ENCODE measurements at regions not wholly inside any gene's neighbourhood (a gene's known extent, or its start where the extent isn't known, plus 50 kb on each side); places are given as distances from the start of the nearest gene placed in this dataset.
"Not testable (repeated sequence)": the region's sequence is repeated elsewhere in the genome, so short reads cannot be mapped to it uniquely, and the experiment has no call there.

DNA sequence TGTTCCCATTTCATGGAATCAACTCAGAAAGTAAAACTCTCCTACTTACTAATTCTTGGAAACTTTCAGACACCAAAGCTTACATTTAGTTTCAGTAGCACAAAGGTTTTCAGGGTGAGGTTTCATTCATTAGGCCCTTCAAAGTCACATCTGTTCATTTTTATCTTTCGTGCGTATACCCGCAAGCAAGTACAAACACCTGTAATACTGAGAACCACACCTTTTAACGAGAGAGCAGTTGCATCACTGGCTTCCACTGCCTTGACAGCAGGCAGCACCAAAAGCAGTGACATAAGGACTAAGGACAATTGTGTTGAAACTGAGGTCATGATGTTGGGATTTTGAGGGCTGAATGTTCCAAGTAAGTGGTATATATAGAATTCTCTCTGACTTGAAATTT is 60.5 kb downstream of the GOLGA6L22 start:
- not testable (repeated sequence) for H3K27ac ChIP-seq (ENCODE audit: low read length); H3K27me3 ChIP-seq (ENCODE audit: control insufficient read depth, insufficient read depth, low read length); H3K36me3 ChIP-seq (ENCODE audit: control insufficient read depth, low read depth, low read length); H3K4me1 ChIP-seq (ENCODE audit: control insufficient read depth, low read depth, low read length); H3K9me3 ChIP-seq (ENCODE audit: control insufficient read depth, low read depth, low read length); H3K9ac ChIP-seq (ENCODE audit: low read length); H3K4me3 ChIP-seq (ENCODE audit: low read length)

DNA sequence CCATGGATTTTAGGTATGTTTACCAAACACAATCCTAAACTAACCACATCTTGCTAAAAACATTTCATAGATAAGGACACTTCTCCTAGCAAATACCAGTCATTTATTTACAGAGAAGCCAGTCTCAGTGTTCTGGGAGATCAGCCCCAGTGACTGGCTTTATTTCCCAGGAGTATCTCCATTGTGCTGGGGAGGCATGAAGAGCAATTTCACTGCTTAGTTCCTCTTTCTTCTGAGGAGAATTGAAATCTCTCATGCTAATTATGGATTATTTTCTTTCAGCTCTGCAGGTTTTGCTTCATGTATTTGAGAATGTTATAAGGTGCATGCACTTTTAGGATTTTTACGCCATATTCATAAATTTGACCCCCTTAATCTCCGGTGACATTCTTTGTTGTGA is 67.8 kb downstream of the GOLGA6L22 start:
- H3K9ac ChIP-seq (ENCODE audit: low read length); H3K36me3 ChIP-seq (ENCODE audit: control insufficient read depth, low read depth, low read length); H3K9me3 ChIP-seq (ENCODE audit: control insufficient read depth, low read depth, low read length); H3K27ac ChIP-seq (ENCODE audit: low read length); H3K4me3 ChIP-seq (ENCODE audit: low read length); H3K27me3 ChIP-seq (ENCODE audit: control insufficient read depth, insufficient read depth, low read length); H3K4me1 ChIP-seq (ENCODE audit: control insufficient read depth, low read depth, low read length): not testable (repeated sequence)

DNA sequence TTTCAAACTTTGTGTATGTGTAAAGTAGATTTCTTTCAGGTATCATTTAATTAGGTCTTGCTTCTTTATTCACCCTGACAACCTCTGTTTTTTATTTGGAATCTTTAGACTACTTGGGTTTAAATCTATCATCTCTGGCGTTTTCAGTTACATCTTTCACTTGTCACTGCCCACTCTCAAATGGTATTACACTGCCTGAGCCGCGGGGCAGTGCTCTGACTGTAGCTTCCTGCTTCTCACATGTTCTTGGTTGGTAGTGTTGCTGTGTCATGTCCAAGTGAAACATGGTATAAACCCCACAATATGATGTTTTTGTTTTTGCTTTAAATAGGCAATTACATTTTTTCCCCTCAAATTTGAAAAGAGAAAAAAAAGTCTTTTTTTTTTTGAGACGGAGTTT is 68.3 kb downstream of the GOLGA6L22 start:
- not testable (repeated sequence) for H3K4me1 ChIP-seq (ENCODE audit: control insufficient read depth, low read depth, low read length); H3K4me3 ChIP-seq (ENCODE audit: low read length); H3K27ac ChIP-seq (ENCODE audit: low read length); H3K27me3 ChIP-seq (ENCODE audit: control insufficient read depth, insufficient read depth, low read length); H3K9ac ChIP-seq (ENCODE audit: low read length); H3K36me3 ChIP-seq (ENCODE audit: control insufficient read depth, low read depth, low read length); H3K9me3 ChIP-seq (ENCODE audit: control insufficient read depth, low read depth, low read length)

DNA sequence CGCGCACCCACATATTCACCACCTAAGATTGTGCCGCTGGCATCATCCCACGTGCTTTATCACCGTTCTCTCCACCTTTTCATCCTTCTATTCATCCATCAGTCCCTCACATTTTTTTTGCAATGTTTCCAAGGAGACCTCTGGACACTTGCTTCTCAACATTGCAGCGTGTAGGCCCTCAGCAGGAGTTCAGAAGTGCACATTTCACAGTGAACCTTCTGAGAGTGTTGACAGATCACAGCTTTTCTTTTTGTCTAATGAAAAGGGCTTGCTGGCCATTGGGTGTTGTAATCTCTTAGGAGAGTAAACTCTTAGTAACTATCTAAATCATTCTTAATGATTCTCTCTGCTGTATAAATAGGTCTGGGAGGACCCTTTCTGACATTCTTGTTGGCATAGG is 70.5 kb downstream of the GOLGA6L22 start:
- H3K9ac ChIP-seq (ENCODE audit: low read length); H3K4me1 ChIP-seq (ENCODE audit: control insufficient read depth, low read depth, low read length); H3K27me3 ChIP-seq (ENCODE audit: control insufficient read depth, insufficient read depth, low read length); H3K4me3 ChIP-seq (ENCODE audit: low read length); H3K27ac ChIP-seq (ENCODE audit: low read length); H3K9me3 ChIP-seq (ENCODE audit: control insufficient read depth, low read depth, low read length); H3K36me3 ChIP-seq (ENCODE audit: control insufficient read depth, low read depth, low read length): not testable (repeated sequence)

DNA sequence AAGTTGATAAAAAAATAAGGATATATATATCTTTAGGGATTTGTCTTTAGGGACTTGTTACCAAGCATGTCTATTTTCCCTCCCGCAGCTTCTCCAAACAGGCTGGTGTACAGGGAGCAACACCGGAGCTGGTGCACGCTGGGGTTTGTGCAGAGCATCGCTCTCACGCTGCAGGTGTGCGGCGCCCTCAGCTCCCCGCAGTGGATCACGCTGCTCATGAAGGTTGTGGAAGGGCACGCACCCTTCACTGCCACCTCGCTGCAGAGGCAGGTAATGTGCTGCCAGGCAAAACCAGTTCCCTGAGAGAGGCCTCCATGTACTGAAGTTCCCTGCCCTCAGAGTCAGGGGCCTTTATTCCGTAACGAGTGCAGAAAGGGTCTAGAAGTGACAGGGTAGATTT is 101.0 kb downstream of the GOLGA6L22 start:
- H3K9me3 ChIP-seq (ENCODE audit: control insufficient read depth, low read depth, low read length); H3K36me3 ChIP-seq (ENCODE audit: control insufficient read depth, low read depth, low read length); H3K4me3 ChIP-seq (ENCODE audit: low read length); H3K27ac ChIP-seq (ENCODE audit: low read length); H3K27me3 ChIP-seq (ENCODE audit: control insufficient read depth, insufficient read depth, low read length); H3K4me1 ChIP-seq (ENCODE audit: control insufficient read depth, low read depth, low read length); H3K9ac ChIP-seq (ENCODE audit: low read length): not testable (repeated sequence)

DNA sequence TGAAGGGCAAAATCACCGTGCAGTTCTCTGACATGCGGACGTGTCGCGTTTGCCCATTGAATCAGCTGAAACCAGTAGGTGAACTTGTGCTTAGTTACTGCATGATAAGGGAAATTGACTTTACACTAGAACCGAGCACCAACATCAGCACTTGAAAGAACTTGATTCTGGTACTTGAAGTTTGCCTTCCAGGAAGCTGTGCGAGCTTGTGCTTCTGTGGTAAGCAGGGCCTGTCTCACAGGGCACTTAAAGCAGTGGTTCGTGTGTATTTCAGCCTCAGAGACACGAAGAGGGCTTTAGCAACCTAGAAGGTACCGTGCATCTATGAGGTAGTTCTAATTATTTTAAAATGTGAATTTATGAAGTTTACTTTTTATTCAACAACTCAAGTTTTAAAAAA is 103.0 kb downstream of the GOLGA6L22 start:
- not testable (repeated sequence) for H3K4me1 ChIP-seq (ENCODE audit: control insufficient read depth, low read depth, low read length); H3K9me3 ChIP-seq (ENCODE audit: control insufficient read depth, low read depth, low read length); H3K9ac ChIP-seq (ENCODE audit: low read length); H3K27ac ChIP-seq (ENCODE audit: low read length); H3K36me3 ChIP-seq (ENCODE audit: control insufficient read depth, low read depth, low read length); H3K4me3 ChIP-seq (ENCODE audit: low read length); H3K27me3 ChIP-seq (ENCODE audit: control insufficient read depth, insufficient read depth, low read length)

DNA sequence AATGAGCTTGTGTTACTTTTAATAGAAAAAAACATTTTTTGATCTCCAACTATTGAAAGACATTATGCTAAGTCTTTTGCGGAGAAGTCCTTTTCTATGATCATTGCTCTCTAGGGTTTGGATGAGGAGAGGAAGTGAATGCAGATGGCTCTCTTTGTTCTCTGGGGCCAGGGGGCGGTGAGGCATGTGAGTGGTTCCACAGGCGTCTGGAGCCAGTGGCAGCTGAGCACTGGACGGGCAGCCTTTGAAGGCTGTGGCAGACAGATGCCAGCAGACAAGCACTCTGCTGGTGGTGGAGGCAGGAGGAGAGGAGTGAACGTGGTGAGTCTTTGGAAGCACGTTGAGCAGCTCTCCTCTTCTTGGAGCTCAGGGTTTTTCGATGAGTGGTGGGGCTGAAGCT is 107.8 kb downstream of the GOLGA6L22 start:
- not testable (repeated sequence) for H3K4me1 ChIP-seq (ENCODE audit: control insufficient read depth, low read depth, low read length); H3K9me3 ChIP-seq (ENCODE audit: control insufficient read depth, low read depth, low read length); H3K36me3 ChIP-seq (ENCODE audit: control insufficient read depth, low read depth, low read length); H3K9ac ChIP-seq (ENCODE audit: low read length); H3K4me3 ChIP-seq (ENCODE audit: low read length); H3K27ac ChIP-seq (ENCODE audit: low read length); H3K27me3 ChIP-seq (ENCODE audit: control insufficient read depth, insufficient read depth, low read length)

DNA sequence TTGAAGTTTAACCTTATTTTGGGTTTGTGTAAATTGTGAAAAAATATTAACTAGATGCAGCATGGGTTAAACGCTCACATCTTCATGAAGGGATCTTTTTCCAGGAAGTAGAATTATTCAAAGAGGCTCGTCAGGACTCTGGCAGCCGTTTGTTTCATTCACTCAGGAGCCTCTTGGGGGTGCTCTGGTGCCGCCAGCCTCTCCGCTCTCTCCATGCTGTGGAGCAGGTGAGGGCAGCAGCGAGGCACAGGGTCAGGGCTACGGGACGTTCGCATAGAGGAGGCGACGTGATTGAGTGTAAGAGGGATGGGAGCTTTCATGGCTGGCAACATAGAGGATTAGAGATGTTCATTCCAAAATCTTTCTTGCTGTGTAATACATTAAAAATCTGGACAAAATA is 110.8 kb downstream of the GOLGA6L22 start:
- H3K9ac ChIP-seq (ENCODE audit: low read length); H3K27me3 ChIP-seq (ENCODE audit: control insufficient read depth, insufficient read depth, low read length); H3K27ac ChIP-seq (ENCODE audit: low read length); H3K9me3 ChIP-seq (ENCODE audit: control insufficient read depth, low read depth, low read length); H3K4me3 ChIP-seq (ENCODE audit: low read length); H3K4me1 ChIP-seq (ENCODE audit: control insufficient read depth, low read depth, low read length); H3K36me3 ChIP-seq (ENCODE audit: control insufficient read depth, low read depth, low read length): not testable (repeated sequence)

DNA sequence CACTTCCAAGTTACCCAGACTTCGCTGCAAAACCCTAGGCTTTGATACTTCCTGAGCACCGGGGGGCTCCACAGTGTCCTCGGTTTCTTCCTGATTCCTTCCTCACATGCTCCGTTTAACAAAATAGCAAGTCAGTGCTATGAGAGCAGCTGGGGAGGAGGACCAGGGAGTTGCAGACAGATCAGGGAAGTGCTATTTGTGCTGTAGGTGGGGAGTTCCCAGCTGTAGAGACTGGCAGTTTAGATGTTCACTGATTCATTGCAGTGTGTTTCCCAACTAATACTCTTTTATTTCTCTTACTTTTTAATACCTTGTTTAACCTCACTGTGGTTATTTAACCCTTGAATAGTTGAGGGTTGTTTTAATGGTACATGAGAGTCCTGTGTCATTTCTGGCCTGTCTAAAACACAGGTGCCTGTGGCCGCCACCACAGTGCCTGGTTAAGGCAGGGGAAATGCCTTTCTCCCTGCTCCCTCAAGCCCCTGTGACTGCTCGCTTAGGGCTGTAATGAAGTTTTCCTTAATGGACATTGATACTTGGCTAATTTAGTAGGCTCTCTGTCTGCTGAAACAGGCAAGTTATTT is 113.5 kb downstream of the GOLGA6L22 start:
- not testable (repeated sequence) for H3K27ac ChIP-seq (ENCODE audit: low read length); H3K27me3 ChIP-seq (ENCODE audit: control insufficient read depth, insufficient read depth, low read length); H3K9ac ChIP-seq (ENCODE audit: low read length); H3K4me1 ChIP-seq (ENCODE audit: control insufficient read depth, low read depth, low read length); H3K9me3 ChIP-seq (ENCODE audit: control insufficient read depth, low read depth, low read length); H3K4me3 ChIP-seq (ENCODE audit: low read length); H3K36me3 ChIP-seq (ENCODE audit: control insufficient read depth, low read depth, low read length)

DNA sequence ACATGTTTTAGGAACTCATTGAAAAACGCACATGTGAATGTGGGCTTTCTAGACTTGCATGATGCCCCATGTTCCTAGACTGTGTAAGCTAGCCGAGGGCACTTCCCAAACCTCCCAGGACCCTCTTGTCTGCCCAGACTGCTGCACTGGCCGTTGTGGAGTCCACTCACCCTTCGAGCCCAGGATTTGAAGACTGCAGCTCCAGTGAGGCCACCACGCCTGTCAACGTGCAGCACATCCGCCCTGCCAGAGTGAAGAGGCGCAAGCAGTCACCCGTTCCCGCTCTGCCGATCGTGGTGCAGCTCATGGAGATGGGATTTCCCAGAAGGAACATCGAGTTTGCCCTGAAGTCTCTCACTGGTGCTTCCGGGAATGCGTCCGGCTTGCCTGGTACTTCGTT is 114.1 kb downstream of the GOLGA6L22 start:
- H3K36me3 ChIP-seq (ENCODE audit: control insufficient read depth, low read depth, low read length); H3K27ac ChIP-seq (ENCODE audit: low read length); H3K27me3 ChIP-seq (ENCODE audit: control insufficient read depth, insufficient read depth, low read length); H3K4me3 ChIP-seq (ENCODE audit: low read length); H3K9me3 ChIP-seq (ENCODE audit: control insufficient read depth, low read depth, low read length); H3K9ac ChIP-seq (ENCODE audit: low read length); H3K4me1 ChIP-seq (ENCODE audit: control insufficient read depth, low read depth, low read length): not testable (repeated sequence)

DNA sequence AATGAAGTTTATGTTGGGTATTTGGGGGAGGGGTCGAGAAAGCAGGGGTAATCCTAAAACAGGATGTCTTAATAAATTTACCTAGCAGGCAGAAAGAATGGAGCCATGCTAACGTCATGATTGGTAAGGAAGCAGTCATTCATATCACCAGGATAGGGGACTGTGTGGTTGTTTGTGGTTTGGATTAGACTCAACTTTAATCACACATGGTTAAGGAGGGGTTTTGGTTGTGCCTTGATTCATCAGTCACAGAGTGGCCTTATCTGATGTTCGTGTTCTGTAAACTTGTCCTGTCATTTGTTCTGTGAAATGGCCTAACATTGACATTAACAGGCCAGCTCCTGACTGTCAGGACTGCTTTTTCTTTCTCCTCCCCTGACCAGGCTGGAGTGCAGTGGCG is 119.1 kb downstream of the GOLGA6L22 start:
- H3K27me3 ChIP-seq (ENCODE audit: control insufficient read depth, insufficient read depth, low read length); H3K36me3 ChIP-seq (ENCODE audit: control insufficient read depth, low read depth, low read length): not testable (repeated sequence)

DNA sequence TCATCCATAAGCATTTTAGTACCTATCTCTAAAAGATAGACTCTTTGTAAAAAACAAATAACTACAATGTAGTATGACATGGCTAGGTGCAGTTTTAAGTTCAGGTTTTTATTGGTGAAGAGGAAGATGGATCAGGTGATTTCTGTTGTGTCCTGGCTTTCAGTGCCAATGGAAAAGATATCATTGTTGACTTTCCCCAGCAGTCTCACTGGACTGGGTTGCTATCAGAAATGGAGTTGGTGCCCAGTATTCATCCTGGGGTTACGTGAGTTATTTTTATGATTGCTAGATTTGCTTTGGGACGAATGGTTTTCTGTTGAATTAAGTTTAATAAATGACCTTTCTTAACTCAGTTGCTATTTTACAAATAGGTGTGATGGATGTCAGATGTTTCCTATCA is 120.5 kb downstream of the GOLGA6L22 start:
- H3K27ac ChIP-seq (ENCODE audit: low read length); H3K9ac ChIP-seq (ENCODE audit: low read length); H3K4me3 ChIP-seq (ENCODE audit: low read length); H3K4me1 ChIP-seq (ENCODE audit: control insufficient read depth, low read depth, low read length); H3K36me3 ChIP-seq (ENCODE audit: control insufficient read depth, low read depth, low read length); H3K9me3 ChIP-seq (ENCODE audit: control insufficient read depth, low read depth, low read length); H3K27me3 ChIP-seq (ENCODE audit: control insufficient read depth, insufficient read depth, low read length): not testable (repeated sequence)

More for the DNA sequence above, 119.1 kb downstream of the GOLGA6L22 start:
- not testable (repeated sequence) for H3K27ac ChIP-seq (ENCODE audit: low read length); H3K9me3 ChIP-seq (ENCODE audit: control insufficient read depth, low read depth, low read length); H3K9ac ChIP-seq (ENCODE audit: low read length); H3K4me1 ChIP-seq (ENCODE audit: control insufficient read depth, low read depth, low read length); H3K4me3 ChIP-seq (ENCODE audit: low read length)

DNA sequence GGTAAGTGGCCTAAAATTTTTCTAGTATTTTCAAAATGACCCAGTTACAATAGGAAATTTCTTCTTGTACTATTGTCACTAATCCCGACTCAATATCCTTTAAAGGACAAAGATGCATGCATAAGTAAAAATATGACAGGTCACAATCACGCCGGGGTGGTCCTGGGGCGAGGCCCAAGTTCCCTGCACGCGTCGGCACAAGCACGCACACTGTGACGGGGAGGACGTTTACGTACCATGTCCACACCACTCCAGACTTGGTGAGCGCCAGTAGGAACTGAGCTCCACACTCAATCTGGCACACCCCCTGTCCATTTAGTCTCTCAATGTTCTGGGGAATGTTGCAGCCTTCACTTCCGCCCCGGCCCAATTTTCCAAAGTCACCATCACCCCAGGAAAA is 128.7 kb downstream of the GOLGA6L22 start:
- not testable (repeated sequence) for H3K4me1 ChIP-seq (ENCODE audit: control insufficient read depth, low read depth, low read length); H3K27me3 ChIP-seq (ENCODE audit: control insufficient read depth, insufficient read depth, low read length); H3K27ac ChIP-seq (ENCODE audit: low read length)

More for the DNA sequence above, 128.7 kb downstream of the GOLGA6L22 start:
- H3K9ac ChIP-seq (ENCODE audit: low read length); H3K9me3 ChIP-seq (ENCODE audit: control insufficient read depth, low read depth, low read length); H3K4me3 ChIP-seq (ENCODE audit: low read length); H3K36me3 ChIP-seq (ENCODE audit: control insufficient read depth, low read depth, low read length): not testable (repeated sequence)

Data from iPS-18a (cell line).